ENCODE measurements at regions not wholly inside any gene's neighbourhood (a gene's known extent, or its start where the extent isn't known, plus 50 kb on each side); places are given as distances from the start of the nearest gene placed in this dataset.

DNA sequence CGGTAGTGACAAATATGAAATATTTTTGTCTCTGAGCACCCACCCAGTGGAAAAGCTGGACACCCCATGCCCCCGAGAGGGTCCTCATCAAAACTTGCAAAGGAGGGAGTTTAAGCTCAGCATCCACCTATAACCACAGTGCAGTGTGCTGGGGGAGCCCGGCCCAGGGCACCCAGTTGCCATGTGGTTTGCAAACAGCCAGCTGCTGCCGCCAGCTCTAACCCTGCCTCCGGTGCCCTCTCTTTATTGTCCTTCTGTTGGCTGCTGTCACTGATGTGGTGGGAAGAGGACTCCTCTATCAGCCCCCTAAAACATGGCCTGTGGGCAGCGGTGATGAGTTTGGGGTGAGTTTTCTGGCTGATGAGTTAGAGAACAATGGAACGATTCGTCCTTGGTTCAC lies 160.9 kb upstream of the MVB12B start:
- DNase-seq (ENCODE audit: low read depth, low spot score): no peak
- Histone ChIP-seq H3K36me3 (ENCODE audit: control insufficient read depth in 2 of 2, extremely low read depth in 1 of 2, insufficient read depth in 2 of 2, low read length in 2 of 2) (no peaks in the 10 kb centered on the region), H3K9me1 (ENCODE audit: control insufficient read depth, extremely low read depth, insufficient read depth, low read length) (no peaks in the 10 kb centered on the region), H2AFZ (ENCODE audit: control insufficient read depth, low read length) (no peak overlapping the region), H3K4me2 (ENCODE audit: control insufficient read depth, extremely low read depth, insufficient read depth, low read depth, low read length) (no peak overlapping the region), H3K27ac (ENCODE audit: control insufficient read depth, insufficient read depth, low read length) (no peak overlapping the region), H3K4me1 (ENCODE audit: control insufficient read depth, extremely low read depth, insufficient read depth, low read length) (no peaks in the 10 kb centered on the region), H4K20me1 (ENCODE audit: control insufficient read depth, extremely low read depth, insufficient read depth, low read length) (no peaks in the 10 kb centered on the region), H3K27me3 (ENCODE audit: control insufficient read depth, extremely low read depth, insufficient read depth, low read length) (peaks cover 4% of the 10 kb centered on the region), H3K9ac (ENCODE audit: control insufficient read depth, extremely low read depth, insufficient read depth, low read length) (no peak overlapping the region), H3K79me2 (ENCODE audit: control insufficient read depth, insufficient read depth, low read length) (no peaks in the 10 kb centered on the region), H3K9me3 (ENCODE audit: control insufficient read depth, low read depth, low read length) (no peaks in the 10 kb centered on the region), H3K4me3 (ENCODE audit: control insufficient read depth in 2 of 3, extremely low read depth in 1 of 3, insufficient read depth in 2 of 3, low read depth in 1 of 3, low read length in 3 of 3) (no peak overlapping the region)
- dilution Hi-C loops (cut with MboI; ENCODE audit: extremely low pct_ligation_motif_present, low sequenced_read_pairs): no loop called here
- no peak for TF ChIP-seq CTCF (optimal IDR thresholded peaks at IDR 0.05 in 1 of 3, IDR thresholded peaks at IDR 0.05 in 1 of 3, conservative IDR thresholded peaks at IDR 0.05 in 1 of 3; ENCODE audit: extremely low read depth in 1 of 3, insufficient read depth in 2 of 3, low read length in 3 of 3)
- no peak for TF ChIP-seq EZH2 (IDR thresholded peaks at IDR 0.05; ENCODE audit: low read length)
- FAIRE-seq: no peak

DNA sequence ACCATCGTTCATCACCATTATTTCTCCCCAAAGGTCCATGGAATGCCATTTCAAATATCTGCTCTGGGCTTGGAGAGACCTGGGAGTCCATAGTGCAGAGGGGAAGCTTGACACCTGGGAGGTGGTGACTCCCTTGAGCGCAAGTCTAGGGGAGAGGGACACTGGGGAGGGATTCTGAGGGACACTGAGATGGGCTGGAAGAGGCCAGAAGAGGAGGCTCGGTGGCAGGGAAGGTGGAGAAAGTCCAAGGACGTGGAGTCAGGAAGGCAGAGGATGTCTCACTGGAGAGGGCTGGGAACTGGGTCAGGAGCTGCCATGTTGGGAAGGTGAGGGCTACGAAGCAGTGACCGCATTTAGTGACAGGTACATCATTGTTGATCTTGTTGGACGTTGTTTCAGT lies 160.3 kb upstream of the MVB12B start:
- Histone ChIP-seq H4K20me1 (ENCODE audit: control insufficient read depth, extremely low read depth, insufficient read depth, low read length) (no peaks in the 10 kb centered on the region), H3K9me1 (ENCODE audit: control insufficient read depth, extremely low read depth, insufficient read depth, low read length) (no peaks in the 10 kb centered on the region), H3K79me2 (ENCODE audit: control insufficient read depth, insufficient read depth, low read length) (no peaks in the 10 kb centered on the region), H3K4me2 (ENCODE audit: control insufficient read depth, extremely low read depth, insufficient read depth, low read depth, low read length) (no peak overlapping the region), H3K9me3 (ENCODE audit: control insufficient read depth, low read depth, low read length) (no peaks in the 10 kb centered on the region), H3K36me3 (ENCODE audit: control insufficient read depth in 2 of 2, extremely low read depth in 1 of 2, insufficient read depth in 2 of 2, low read length in 2 of 2) (no peaks in the 10 kb centered on the region), H3K9ac (ENCODE audit: control insufficient read depth, extremely low read depth, insufficient read depth, low read length) (no peak overlapping the region), H2AFZ (ENCODE audit: control insufficient read depth, low read length) (no peak overlapping the region), H3K27me3 (ENCODE audit: control insufficient read depth, extremely low read depth, insufficient read depth, low read length) (peaks cover 4% of the 10 kb centered on the region), H3K27ac (ENCODE audit: control insufficient read depth, insufficient read depth, low read length) (no peak overlapping the region), H3K4me3 (ENCODE audit: control insufficient read depth in 2 of 3, extremely low read depth in 1 of 3, insufficient read depth in 2 of 3, low read depth in 1 of 3, low read length in 3 of 3) (no peak overlapping the region), H3K4me1 (ENCODE audit: control insufficient read depth, extremely low read depth, insufficient read depth, low read length) (no peaks in the 10 kb centered on the region)
- FAIRE-seq: no peak
- dilution Hi-C loops (cut with MboI; ENCODE audit: extremely low pct_ligation_motif_present, low sequenced_read_pairs): no loop called here
- no peak for DNase-seq (ENCODE audit: low read depth, low spot score)
- TF ChIP-seq CTCF (optimal IDR thresholded peaks at IDR 0.05 in 1 of 3, IDR thresholded peaks at IDR 0.05 in 1 of 3, conservative IDR thresholded peaks at IDR 0.05 in 1 of 3; ENCODE audit: extremely low read depth in 1 of 3, insufficient read depth in 2 of 3, low read length in 3 of 3) (no peak), EZH2 (IDR thresholded peaks at IDR 0.05; ENCODE audit: low read length) (no peak)
